ENCODE measurements at regions not wholly inside any gene's neighbourhood (a gene's known extent, or its start where the extent isn't known, plus 50 kb on each side); places are given as distances from the start of the nearest gene placed in this dataset.
"Not testable (repeated sequence)": the region's sequence is repeated elsewhere in the genome, so short reads cannot be mapped to it uniquely, and the experiment has no call there.

DNA sequence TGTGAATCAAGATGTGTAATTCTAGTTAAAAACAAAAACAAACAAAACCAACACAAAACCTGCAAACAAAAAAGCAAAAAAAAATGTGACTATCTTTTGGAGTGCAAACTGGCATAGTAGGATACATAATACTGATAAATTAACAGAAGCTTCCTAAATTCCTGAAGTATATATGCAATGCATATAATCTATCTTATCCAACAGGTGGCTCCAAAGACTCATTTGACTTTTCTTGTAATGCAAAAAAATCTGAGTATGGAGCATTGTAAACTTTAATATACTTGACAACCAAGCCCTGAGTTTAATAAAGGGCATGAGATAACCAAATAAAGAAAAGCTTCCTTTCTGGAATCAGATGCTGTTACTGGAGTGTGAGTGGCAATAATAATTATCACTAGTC is 1003.6 kb downstream of the FSCB start:
- ATAC-seq (no peak), DNase-seq (no peak)
- Histone ChIP-seq H3K9me3 (peaks cover 0 to 12% (median 0%) of the 10 kb centered on the region in 12 donors), H3K4me3 (no peak overlapping the region), H3K27ac (no peak overlapping the region), H3K36me3 (no peaks in the 10 kb centered on the region), H3K4me1 (no peaks in the 10 kb centered on the region), H3K27me3 (no peaks in the 10 kb centered on the region)
- intact Hi-C loops (cut with DNase I) = no loop called here
- TF ChIP-seq POLR2A (IDR thresholded peaks at IDR 0.05) = no peak
- TF ChIP-seq, protein P1, sequence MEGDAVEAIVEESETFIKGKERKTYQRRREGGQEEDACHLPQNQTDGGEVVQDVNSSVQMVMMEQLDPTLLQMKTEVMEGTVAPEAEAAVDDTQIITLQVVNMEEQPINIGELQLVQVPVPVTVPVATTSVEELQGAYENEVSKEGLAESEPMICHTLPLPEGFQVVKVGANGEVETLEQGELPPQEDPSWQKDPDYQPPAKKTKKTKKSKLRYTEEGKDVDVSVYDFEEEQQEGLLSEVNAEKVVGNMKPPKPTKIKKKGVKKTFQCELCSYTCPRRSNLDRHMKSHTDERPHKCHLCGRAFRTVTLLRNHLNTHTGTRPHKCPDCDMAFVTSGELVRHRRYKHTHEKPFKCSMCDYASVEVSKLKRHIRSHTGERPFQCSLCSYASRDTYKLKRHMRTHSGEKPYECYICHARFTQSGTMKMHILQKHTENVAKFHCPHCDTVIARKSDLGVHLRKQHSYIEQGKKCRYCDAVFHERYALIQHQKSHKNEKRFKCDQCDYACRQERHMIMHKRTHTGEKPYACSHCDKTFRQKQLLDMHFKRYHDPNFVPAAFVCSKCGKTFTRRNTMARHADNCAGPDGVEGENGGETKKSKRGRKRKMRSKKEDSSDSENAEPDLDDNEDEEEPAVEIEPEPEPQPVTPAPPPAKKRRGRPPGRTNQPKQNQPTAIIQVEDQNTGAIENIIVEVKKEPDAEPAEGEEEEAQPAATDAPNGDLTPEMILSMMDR (IDR thresholded peaks at IDR 0.05) = no peak

DNA sequence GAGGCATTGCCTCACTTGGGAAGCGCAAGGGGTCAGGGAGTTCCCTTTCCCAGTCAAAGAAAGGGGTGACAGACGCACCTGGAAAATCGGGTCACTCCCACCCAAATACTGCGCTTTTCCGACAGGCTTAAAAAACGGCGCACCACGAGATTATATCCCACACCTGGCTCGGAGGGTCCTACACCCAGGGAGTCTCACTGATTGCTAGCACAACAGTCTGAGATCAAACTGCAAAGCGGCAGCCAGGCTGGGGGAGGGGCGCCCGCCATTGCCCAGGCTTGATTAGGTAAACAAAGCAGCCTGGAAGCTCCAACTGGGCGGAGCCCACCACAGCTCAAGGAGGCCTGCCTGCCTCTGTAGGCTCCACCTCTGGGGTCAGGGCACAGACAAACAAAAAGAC is 1014.7 kb downstream of the FSCB start:
- ATAC-seq; intact Hi-C loops (cut with DNase I); H3K4me3 ChIP-seq; DNase-seq; H3K36me3 ChIP-seq; H3K27me3 ChIP-seq; H3K27ac ChIP-seq; H3K4me1 ChIP-seq: not testable (repeated sequence)
- 86 to 98% (median 94%) methylated on average over 9 to 13 of the region's 13 CpGs for WGBS, 4 donors
- H3K9me3 ChIP-seq = peaks cover 0 to 11% (median 0%) of the 10 kb centered on the region in 12 donors

DNA sequence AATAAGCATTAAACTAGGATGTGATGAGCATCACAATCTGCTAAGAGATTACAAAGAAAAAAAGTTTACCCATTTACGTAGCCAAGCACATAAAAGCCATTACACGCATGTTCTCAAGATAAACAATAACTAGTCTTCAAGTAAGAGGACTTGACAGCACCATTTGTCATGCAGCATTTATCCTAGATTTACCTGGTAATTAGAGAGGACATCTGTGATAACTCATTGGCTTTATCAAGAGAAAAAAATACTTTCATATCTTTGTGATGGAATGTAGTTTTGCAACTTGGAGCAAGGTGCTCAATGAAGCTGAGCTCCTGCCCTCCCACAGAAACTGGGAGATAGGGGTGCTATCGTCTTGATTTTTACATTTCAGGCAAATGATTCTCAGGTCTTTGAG is 1023.7 kb downstream of the FSCB start:
- Histone ChIP-seq H3K27me3 (no peaks in the 10 kb centered on the region), H3K4me1 (no peaks in the 10 kb centered on the region), H3K36me3 (no peaks in the 10 kb centered on the region), H3K4me3 (no peak overlapping the region), H3K27ac (no peak overlapping the region), H3K9me3 (no peaks in the 10 kb centered on the region)
- intact Hi-C loops (cut with DNase I) = no loop called here
- DNase-seq (no peak), ATAC-seq (no peak)
- 52 to 65% (median 57%) methylated on average over 3 of the region's 3 CpGs for WGBS, 4 donors
- TF ChIP-seq, protein P1 (IDR thresholded peaks at IDR 0.05) = no peak
- no peak for TF ChIP-seq POLR2A (IDR thresholded peaks at IDR 0.05)

DNA sequence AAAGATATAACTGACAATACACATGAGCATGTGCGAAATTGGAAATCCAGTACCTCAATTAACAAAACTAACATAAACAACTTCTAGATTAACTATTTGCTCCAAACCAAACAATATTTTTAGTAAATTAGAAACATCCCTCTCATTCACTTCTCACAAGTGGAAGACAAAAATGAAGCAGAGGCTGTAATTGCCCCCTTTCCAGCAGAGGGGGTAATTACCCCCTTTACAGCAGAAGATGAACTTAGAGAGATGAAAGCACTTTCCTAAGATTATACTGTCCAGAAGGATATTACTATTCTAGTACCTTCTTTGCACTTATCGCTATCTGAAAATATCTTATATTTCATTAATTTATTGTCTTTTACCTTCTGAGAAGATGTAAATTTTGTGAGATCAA is 1025.2 kb downstream of the FSCB start:
- no peaks in the 10 kb centered on the region for H3K4me1 ChIP-seq
- no peaks in the 10 kb centered on the region for H3K36me3 ChIP-seq
- H3K27ac ChIP-seq = no peak overlapping the region
- intact Hi-C loops (cut with DNase I) = no loop called here
- WGBS, 4 donors = 91 to 98% (median 94%) methylated on average over 2 of the region's 2 CpGs
- H3K4me3 ChIP-seq = no peak overlapping the region
- DNase-seq = no peak
- TF ChIP-seq POLR2A (IDR thresholded peaks at IDR 0.05) = no peak
- TF ChIP-seq, protein P1 (IDR thresholded peaks at IDR 0.05) = no peak
- ATAC-seq = no peak
- no peaks in the 10 kb centered on the region for H3K9me3 ChIP-seq
- no peaks in the 10 kb centered on the region for H3K27me3 ChIP-seq

DNA sequence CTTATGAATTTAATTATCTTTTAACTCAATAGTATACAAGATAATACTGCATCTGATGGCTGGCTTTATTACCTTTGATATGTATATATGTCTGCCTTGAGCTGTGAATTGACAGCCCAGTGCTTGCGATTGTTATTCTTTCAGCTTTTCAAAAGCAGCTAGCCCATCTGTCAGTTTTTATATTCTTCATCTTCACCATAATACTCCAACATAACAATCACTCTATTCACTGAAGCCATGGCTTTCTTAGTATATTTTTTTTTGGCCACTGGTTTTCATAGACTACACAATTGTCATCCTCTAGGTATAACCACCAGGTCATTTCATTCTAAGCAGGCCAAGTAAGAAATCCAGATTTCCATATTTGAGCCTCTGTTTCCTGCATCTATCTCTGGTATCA is 1026.1 kb downstream of the FSCB start:
- ATAC-seq (no peak), DNase-seq (no peak)
- no peak overlapping the region for H3K4me3 ChIP-seq
- no peaks in the 10 kb centered on the region for H3K36me3 ChIP-seq
- intact Hi-C loops (cut with DNase I) = no loop called here
- no peak overlapping the region for H3K27ac ChIP-seq
- 87 to 97% (median 94%) methylated on average over 1 of the region's 1 CpG for WGBS, 4 donors
- no peaks in the 10 kb centered on the region for H3K9me3 ChIP-seq
- no peak for TF ChIP-seq POLR2A (IDR thresholded peaks at IDR 0.05)
- TF ChIP-seq, protein P1 (IDR thresholded peaks at IDR 0.05) = no peak
- H3K4me1 ChIP-seq = no peaks in the 10 kb centered on the region
- H3K27me3 ChIP-seq = no peaks in the 10 kb centered on the region
